ENCODE measurements at regions not wholly inside any gene's neighbourhood (a gene's known extent, or its start where the extent isn't known, plus 50 kb on each side); places are given as distances from the start of the nearest gene placed in this dataset.

DNA sequence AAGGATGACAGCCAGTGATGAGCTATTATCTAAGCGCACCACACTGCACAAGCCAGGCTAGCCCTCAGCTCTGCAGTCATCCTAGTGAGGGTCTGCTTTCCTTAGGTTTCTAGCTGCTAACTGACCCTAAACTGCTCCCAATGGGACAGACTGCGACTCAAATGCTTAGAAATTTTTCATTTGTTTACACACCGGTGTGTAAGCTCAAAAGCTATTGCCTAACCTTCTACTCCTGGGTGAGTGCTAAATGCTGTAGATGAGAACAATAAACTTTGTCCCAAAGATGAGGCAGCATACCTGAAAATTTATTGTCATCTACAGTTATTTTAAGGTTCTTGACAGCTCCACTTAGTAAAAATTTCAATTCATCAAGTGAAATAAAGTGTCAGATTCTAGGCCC is 311.4 kb downstream of the TMEM167A start:
- TF ChIP-seq, protein P1, sequence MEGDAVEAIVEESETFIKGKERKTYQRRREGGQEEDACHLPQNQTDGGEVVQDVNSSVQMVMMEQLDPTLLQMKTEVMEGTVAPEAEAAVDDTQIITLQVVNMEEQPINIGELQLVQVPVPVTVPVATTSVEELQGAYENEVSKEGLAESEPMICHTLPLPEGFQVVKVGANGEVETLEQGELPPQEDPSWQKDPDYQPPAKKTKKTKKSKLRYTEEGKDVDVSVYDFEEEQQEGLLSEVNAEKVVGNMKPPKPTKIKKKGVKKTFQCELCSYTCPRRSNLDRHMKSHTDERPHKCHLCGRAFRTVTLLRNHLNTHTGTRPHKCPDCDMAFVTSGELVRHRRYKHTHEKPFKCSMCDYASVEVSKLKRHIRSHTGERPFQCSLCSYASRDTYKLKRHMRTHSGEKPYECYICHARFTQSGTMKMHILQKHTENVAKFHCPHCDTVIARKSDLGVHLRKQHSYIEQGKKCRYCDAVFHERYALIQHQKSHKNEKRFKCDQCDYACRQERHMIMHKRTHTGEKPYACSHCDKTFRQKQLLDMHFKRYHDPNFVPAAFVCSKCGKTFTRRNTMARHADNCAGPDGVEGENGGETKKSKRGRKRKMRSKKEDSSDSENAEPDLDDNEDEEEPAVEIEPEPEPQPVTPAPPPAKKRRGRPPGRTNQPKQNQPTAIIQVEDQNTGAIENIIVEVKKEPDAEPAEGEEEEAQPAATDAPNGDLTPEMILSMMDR (IDR thresholded peaks at IDR 0.05): no peak
- TF ChIP-seq POLR2AphosphoS5 (IDR thresholded peaks at IDR 0.05) (no peak), POLR2A (IDR thresholded peaks at IDR 0.05) (no peak), EP300 (IDR thresholded peaks at IDR 0.05; ENCODE audit: low read depth) (no peak)

Measured in transverse colon (tissue), 4 donors.